Epithelial cell of esophagus (primary cell): ENCODE measurements at regions not wholly inside any gene's neighbourhood (a gene's known extent, or its start where the extent isn't known, plus 50 kb on each side); places are given as distances from the start of the nearest gene placed in this dataset.
"Not testable (repeated sequence)": the region's sequence is repeated elsewhere in the genome, so short reads cannot be mapped to it uniquely, and the experiment has no call there.

ENCODE experiments used
- DNase-seq: peaks from one replicate; pipeline ENCODE4 v3.0.0; 2010; ENCODE audit warnings: low read depth
- H3K4me3 ChIP-seq: 2 replicates; pipeline ENCODE4 v1.5.1; 2011; ENCODE audit warnings: mild to moderate bottlenecking, low read length, control low read depth
- CTCF ChIP-seq: IDR thresholded peaks from 2 replicates; pipeline ENCODE4 v1.5.1; 2011; ENCODE audit warnings: low read depth, mild to moderate bottlenecking, low read length, control low read depth, inconsistent platforms; ENCODE audit not compliant: insufficient read depth; ENCODE audit errors: missing control alignments

GRCh38 chr5:152717393-152717792 is 312.3 kb upstream of the NMUR2 start:
- H3K4me3 ChIP-seq, result no peak overlapping the region
- DNase-seq, result no peak
- no peak for TF ChIP-seq CTCF

- DNase-seq, result no peak
- H3K4me3 ChIP-seq, result no peak overlapping the region
- TF ChIP-seq CTCF, result no peak
Observed at GRCh38 chr5:152723482-152723881, 318.4 kb upstream of the NMUR2 start.

- no peak for TF ChIP-seq CTCF
Observed at GRCh38 chr5:152730176-152730575, 325.1 kb upstream of the NMUR2 start.

GRCh38 chr5:152736906-152737305 is 331.8 kb upstream of the NMUR2 start:
- no peak for TF ChIP-seq CTCF
- H3K4me3 ChIP-seq, result no peak overlapping the region
- peak; percentile 68 for DNase-seq

More at GRCh38 chr5:152730176-152730575, 325.1 kb upstream of the NMUR2 start:
- H3K4me3 ChIP-seq, result no peak overlapping the region
- no peak for DNase-seq

- H3K4me3 ChIP-seq, result no peak overlapping the region
- DNase-seq, result no peak
- no peak for TF ChIP-seq CTCF
Observed at GRCh38 chr5:152739916-152740315, 334.8 kb upstream of the NMUR2 start.

- H3K4me3 ChIP-seq, DNase-seq: not testable (repeated sequence)
Observed at GRCh38 chr5:152741126-152741525, 336.0 kb upstream of the NMUR2 start.

GRCh38 chr5:152787709-152788217 is 382.7 kb upstream of the NMUR2 start:
- DNase-seq, result peak; percentile 67
- H3K4me3 ChIP-seq, result not testable (repeated sequence)

- TF ChIP-seq CTCF, result no peak
- no peak for DNase-seq
- H3K4me3 ChIP-seq, result no peak overlapping the region
Observed at GRCh38 chr5:152801886-152802285, 396.8 kb upstream of the NMUR2 start.
